ENCODE measurements at regions not wholly inside any gene's neighbourhood (a gene's known extent, or its start where the extent isn't known, plus 50 kb on each side); places are given as distances from the start of the nearest gene placed in this dataset.

GRCh38 chr6:12403201-12403826 lies 113.2 kb downstream of the EDN1 start:
- no peaks in the 10 kb centered on the region for H3K4me1 ChIP-seq
- TF ChIP-seq CTCF (IDR thresholded peaks at IDR 0.05) (peak in 1 of 6 experiments; percentile 16), POLR2A (IDR thresholded peaks at IDR 0.05) (no peak)
- 75 to 86% methylated on average over 2 of the region's 2 CpGs for WGBS, 2 donors
- no peak for DNase-seq
- H3K27me3 ChIP-seq: no peaks in the 10 kb centered on the region
- H3K27ac ChIP-seq: no peak overlapping the region
- no peaks in the 10 kb centered on the region for H3K36me3 ChIP-seq
- intact Hi-C loops (cut with DNase I): no loop called here
- H3K9me3 ChIP-seq: no peaks in the 10 kb centered on the region
- H3K4me3 ChIP-seq: no peak overlapping the region

GRCh38 chr6:12403947-12404647 lies 113.9 kb downstream of the EDN1 start:
- 71 to 84% methylated on average over 6 of the region's 6 CpGs for WGBS, 2 donors
- no peaks in the 10 kb centered on the region for H3K4me1 ChIP-seq
- TF ChIP-seq POLR2A (IDR thresholded peaks at IDR 0.05) (no peak), CTCF (IDR thresholded peaks at IDR 0.05) (no peak)
- no peaks in the 10 kb centered on the region for H3K36me3 ChIP-seq
- no peak for DNase-seq
- H3K27me3 ChIP-seq: no peaks in the 10 kb centered on the region
- H3K9me3 ChIP-seq: no peaks in the 10 kb centered on the region
- H3K4me3 ChIP-seq: no peak overlapping the region
- H3K27ac ChIP-seq: no peak overlapping the region
- intact Hi-C loops (cut with DNase I): no loop called here

- no peaks in the 10 kb centered on the region for H3K4me1 ChIP-seq
- no peaks in the 10 kb centered on the region for H3K9me3 ChIP-seq
- H3K27me3 ChIP-seq: no peaks in the 10 kb centered on the region
- DNase-seq: no peak
- H3K27ac ChIP-seq: no peak overlapping the region
- intact Hi-C loops (cut with DNase I): no loop called here
- H3K4me3 ChIP-seq: no peak overlapping the region
- WGBS, 2 donors: 0 to 27% methylated on average over 1 of the region's 1 CpG
- no peaks in the 10 kb centered on the region for H3K36me3 ChIP-seq
- TF ChIP-seq POLR2A (IDR thresholded peaks at IDR 0.05) (no peak), CTCF (IDR thresholded peaks at IDR 0.05) (no peak)
These were observed 114.5 kb downstream of the EDN1 start for GRCh38 chr6:12404651-12405050.

GRCh38 chr6:12408752-12409151 lies 118.6 kb downstream of the EDN1 start:
- no peaks in the 10 kb centered on the region for H3K4me1 ChIP-seq
- H3K36me3 ChIP-seq: no peaks in the 10 kb centered on the region
- intact Hi-C loops (cut with DNase I): no loop called here
- H3K4me3 ChIP-seq: no peak overlapping the region
- WGBS, 2 donors: 76 to 84% methylated on average over 9 of the region's 9 CpGs
- H3K27me3 ChIP-seq: no peaks in the 10 kb centered on the region
- no peaks in the 10 kb centered on the region for H3K9me3 ChIP-seq
- no peak overlapping the region for H3K27ac ChIP-seq
- no peak for TF ChIP-seq POLR2A (IDR thresholded peaks at IDR 0.05)
- TF ChIP-seq CTCF (IDR thresholded peaks at IDR 0.05): no peak
- DNase-seq: no peak

GRCh38 chr6:12410946-12411345 lies 120.8 kb downstream of the EDN1 start:
- intact Hi-C loops (cut with DNase I): no loop called here
- TF ChIP-seq POLR2A (IDR thresholded peaks at IDR 0.05) (no peak), CTCF (IDR thresholded peaks at IDR 0.05) (no peak)
- H3K9me3 ChIP-seq: no peaks in the 10 kb centered on the region

More at GRCh38 chr6:12410946-12411345, 120.8 kb downstream of the EDN1 start:
- no peak overlapping the region for H3K27ac ChIP-seq
- no peak for DNase-seq
- no peaks in the 10 kb centered on the region for H3K36me3 ChIP-seq
- WGBS, 2 donors: 40 to 47% methylated on average over 3 to 4 of the region's 4 CpGs
- no peaks in the 10 kb centered on the region for H3K4me1 ChIP-seq
- H3K4me3 ChIP-seq: no peak overlapping the region
- no peaks in the 10 kb centered on the region for H3K27me3 ChIP-seq

All from esophagus squamous epithelium (tissue), 5 donors.